HCT116 (cell line): ENCODE measurements at regions not wholly inside any gene's neighbourhood (a gene's known extent, or its start where the extent isn't known, plus 50 kb on each side); places are given as distances from the start of the nearest gene placed in this dataset.

Experiments used
- CEBPB ChIP-seq: IDR thresholded peaks from 2 replicates; pipeline ENCODE4 v1.6.1; 2012; ENCODE audit warnings: low read depth
- CTCF ChIP-seq, 3 experiments: fragments of 200-600 bp in 1 of 3; sonication (generic) in 1 of 3; IDR thresholded peaks in 2 of 3; conservative IDR thresholded peaks in 1 of 3; 2 replicates each; pipeline ENCODE4 v1.5.1; 2012 to 2017; ENCODE audit warnings: low read depth in 2 of 3, low read length in 2 of 3, antibody characterized with exemption in 1 of 3, borderline replicate concordance in 1 of 3, control low read depth in 1 of 3, mild to moderate bottlenecking in 1 of 3, mixed read lengths in 1 of 3, mixed run types in 1 of 3, moderate library complexity in 1 of 3; ENCODE audit not compliant: insufficient read depth in 1 of 3
- EGR1 ChIP-seq: IDR thresholded peaks from 2 replicates; pipeline ENCODE4 v1.6.1; 2012; ENCODE audit warnings: low read depth
- EZH2 ChIP-seq: fragments of 200-600 bp; sonication (generic); IDR thresholded peaks from 2 replicates; pipeline ENCODE4 v1.6.1; 2017; ENCODE audit warnings: antibody characterized with exemption, mixed run types
- JUND ChIP-seq: IDR thresholded peaks from 2 replicates; pipeline ENCODE4 v1.6.1; 2012
- MAX ChIP-seq: IDR thresholded peaks from 2 replicates; pipeline ENCODE4 v1.6.1; 2012
- POLR2A ChIP-seq: IDR thresholded peaks from 2 replicates; pipeline ENCODE4 v1.7.0; 2011; ENCODE audit warnings: borderline replicate concordance; ENCODE audit not compliant: insufficient read depth, insufficient read length; ENCODE audit errors: extremely low read depth
- POLR2AphosphoS5 ChIP-seq: IDR thresholded peaks from 2 replicates; pipeline ENCODE4 v1.6.1; 2011; ENCODE audit warnings: mild to moderate bottlenecking, low read depth, low read length, moderate library complexity
- RAD21 ChIP-seq: IDR thresholded peaks from 2 replicates; pipeline ENCODE4 v1.6.1; 2012; ENCODE audit warnings: low read depth, mild to moderate bottlenecking
- SIN3A ChIP-seq: IDR thresholded peaks from 2 replicates; pipeline ENCODE4 v1.6.1; 2012; ENCODE audit warnings: low read depth
- TCF7L2 ChIP-seq: IDR thresholded peaks from 2 replicates; pipeline ENCODE4 v1.7.0; 2011; ENCODE audit warnings: borderline replicate concordance, inconsistent platforms; ENCODE audit not compliant: insufficient read depth, insufficient read length; ENCODE audit errors: extremely low read depth
- ZNF274 ChIP-seq: fragments of 200-500 bp; sonication (Bioruptor generic); IDR thresholded peaks from 2 replicates; pipeline ENCODE4 v1.6.1; 2014; ENCODE audit warnings: mild to moderate bottlenecking, low read depth, low read length, inconsistent platforms
- TF ChIP-seq, protein P1 (sequence below): IDR thresholded peaks from 2 replicates; pipeline ENCODE4 v1.6.1; 2012; ENCODE audit warnings: low read depth
- TF ChIP-seq, protein P2 (sequence below): IDR thresholded peaks from 2 replicates; pipeline ENCODE4 v1.6.1; 2012

DNA sequence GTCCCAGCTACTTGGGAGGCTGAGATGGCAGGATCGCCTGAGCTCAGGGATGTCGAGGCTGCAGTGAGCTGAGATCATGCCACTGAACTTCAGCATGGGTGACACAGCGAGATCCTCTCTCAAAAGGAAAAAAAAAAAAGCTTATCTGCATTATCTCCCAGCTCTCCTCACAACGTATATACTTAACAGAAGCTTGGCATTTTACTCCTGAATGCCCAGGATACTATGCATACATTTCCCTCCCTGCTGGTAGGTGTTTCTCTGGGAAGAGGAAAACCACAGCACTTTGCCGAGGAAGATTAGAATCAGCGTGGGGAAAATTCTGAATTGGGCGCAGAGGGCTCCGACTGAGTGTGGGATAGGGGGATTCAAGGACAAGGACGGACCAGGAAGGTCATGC lies 800.6 kb downstream of the DHX35 start:
- TF ChIP-seq JUND (no peak), CTCF (IDR thresholded peaks at IDR 0.05 in 2 of 3, conservative IDR thresholded peaks at IDR 0.05 in 1 of 3; ENCODE audit: borderline replicate concordance in 1 of 3, insufficient read depth in 1 of 3, low read depth in 2 of 3, low read length in 2 of 3) (no peak), EZH2 (no peak), RAD21 (no peak), CEBPB (no peak), TCF7L2 (no peak), POLR2A (no peak), POLR2AphosphoS5 (no peak), MAX (no peak), ZNF274 (no peak), SIN3A (no peak), EGR1 (no peak)
- TF ChIP-seq, protein P1, sequence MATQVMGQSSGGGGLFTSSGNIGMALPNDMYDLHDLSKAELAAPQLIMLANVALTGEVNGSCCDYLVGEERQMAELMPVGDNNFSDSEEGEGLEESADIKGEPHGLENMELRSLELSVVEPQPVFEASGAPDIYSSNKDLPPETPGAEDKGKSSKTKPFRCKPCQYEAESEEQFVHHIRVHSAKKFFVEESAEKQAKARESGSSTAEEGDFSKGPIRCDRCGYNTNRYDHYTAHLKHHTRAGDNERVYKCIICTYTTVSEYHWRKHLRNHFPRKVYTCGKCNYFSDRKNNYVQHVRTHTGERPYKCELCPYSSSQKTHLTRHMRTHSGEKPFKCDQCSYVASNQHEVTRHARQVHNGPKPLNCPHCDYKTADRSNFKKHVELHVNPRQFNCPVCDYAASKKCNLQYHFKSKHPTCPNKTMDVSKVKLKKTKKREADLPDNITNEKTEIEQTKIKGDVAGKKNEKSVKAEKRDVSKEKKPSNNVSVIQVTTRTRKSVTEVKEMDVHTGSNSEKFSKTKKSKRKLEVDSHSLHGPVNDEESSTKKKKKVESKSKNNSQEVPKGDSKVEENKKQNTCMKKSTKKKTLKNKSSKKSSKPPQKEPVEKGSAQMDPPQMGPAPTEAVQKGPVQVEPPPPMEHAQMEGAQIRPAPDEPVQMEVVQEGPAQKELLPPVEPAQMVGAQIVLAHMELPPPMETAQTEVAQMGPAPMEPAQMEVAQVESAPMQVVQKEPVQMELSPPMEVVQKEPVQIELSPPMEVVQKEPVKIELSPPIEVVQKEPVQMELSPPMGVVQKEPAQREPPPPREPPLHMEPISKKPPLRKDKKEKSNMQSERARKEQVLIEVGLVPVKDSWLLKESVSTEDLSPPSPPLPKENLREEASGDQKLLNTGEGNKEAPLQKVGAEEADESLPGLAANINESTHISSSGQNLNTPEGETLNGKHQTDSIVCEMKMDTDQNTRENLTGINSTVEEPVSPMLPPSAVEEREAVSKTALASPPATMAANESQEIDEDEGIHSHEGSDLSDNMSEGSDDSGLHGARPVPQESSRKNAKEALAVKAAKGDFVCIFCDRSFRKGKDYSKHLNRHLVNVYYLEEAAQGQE: no peak
- TF ChIP-seq, protein P2, sequence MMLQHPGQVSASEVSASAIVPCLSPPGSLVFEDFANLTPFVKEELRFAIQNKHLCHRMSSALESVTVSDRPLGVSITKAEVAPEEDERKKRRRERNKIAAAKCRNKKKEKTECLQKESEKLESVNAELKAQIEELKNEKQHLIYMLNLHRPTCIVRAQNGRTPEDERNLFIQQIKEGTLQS: no peak
